PC-9 (cell line): ENCODE measurements at regions not wholly inside any gene's neighbourhood (a gene's known extent, or its start where the extent isn't known, plus 50 kb on each side); places are given as distances from the start of the nearest gene placed in this dataset.
A peak's percentile ranks its signal among the peaks of the same experiment; 100 is the strongest.

Experiments
- BruUV-seq: library from RNA; stranded (reverse); fragments of 400-500 nt; replicated peaks from 2 replicates; lab custom pipeline; 2021; lab: Mats Ljungman, UMichigan
- CTCF ChIA-PET: fragments of 300-600 bp; sonication (Branson Sonifier 250); formaldehyde crosslinking; loops from one replicate; lab custom pipeline; 2022; ENCODE audit warnings: antibody characterized with exemption; lab: Charles Lee
- POLR2A ChIA-PET: fragments of 300-600 bp; sonication (Branson Sonifier 250); formaldehyde crosslinking; loops from one replicate; lab custom pipeline; 2022; ENCODE audit warnings: antibody characterized with exemption; ENCODE audit not compliant: unreplicated experiment; lab: Charles Lee
- DNase-seq, 2 experiments: peaks; one replicate each; pipeline versions ENCODE4 v3.0.0 to v3.0.0-alpha.2; 2015 to 2022; ENCODE audit warnings: mixed read lengths in 1 of 2
- H2AFZ ChIP-seq: fragments of 200-600 bp; sonication (generic); 2 replicates; pipeline ENCODE4 v1.8.1; 2017; ENCODE audit warnings: antibody characterized with exemption
- H3F3A ChIP-seq: fragments of 200-600 bp; sonication (generic); 2 replicates; pipeline ENCODE4 v1.8.1; 2017; ENCODE audit warnings: antibody characterized with exemption, mild to moderate bottlenecking, low read depth; ENCODE audit not compliant: insufficient read depth
- H3K27ac ChIP-seq: fragments of 200-600 bp; sonication (generic); 2 replicates; pipeline ENCODE4 v1.6.1; 2016; ENCODE audit warnings: mixed run types
- H3K27me3 ChIP-seq: fragments of 200-600 bp; sonication (generic); 2 replicates; pipeline ENCODE4 v1.6.1; 2016; ENCODE audit warnings: low read depth, mixed run types; ENCODE audit not compliant: insufficient read depth
- H3K36me3 ChIP-seq: fragments of 200-600 bp; sonication (generic); 2 replicates; pipeline ENCODE4 v1.6.1; 2016; ENCODE audit warnings: low read depth, mixed run types
- H3K4me1 ChIP-seq: fragments of 200-600 bp; sonication (generic); replicated peaks from 2 replicates; pipeline ENCODE4 v1.6.1; 2016; ENCODE audit warnings: mixed run types; ENCODE audit not compliant: insufficient read depth
- H3K4me2 ChIP-seq: fragments of 200-600 bp; sonication (generic); 2 replicates; pipeline ENCODE4 v1.6.1; 2017; ENCODE audit warnings: mixed run types
- H3K4me3 ChIP-seq: fragments of 200-600 bp; sonication (generic); 2 replicates; pipeline ENCODE4 v1.6.1; 2016; ENCODE audit warnings: mixed run types
- H3K79me2 ChIP-seq: fragments of 200-600 bp; sonication (generic); 2 replicates; pipeline ENCODE4 v1.6.1; 2017; ENCODE audit warnings: low read depth, mixed run types
- H3K9me2 ChIP-seq: fragments of 200-600 bp; sonication (generic); 2 replicates; pipeline ENCODE4 v1.8.1; 2017; ENCODE audit warnings: mild to moderate bottlenecking; ENCODE audit not compliant: insufficient read depth
- H3K9me3 ChIP-seq: fragments of 200-600 bp; sonication (generic); 2 replicates; pipeline ENCODE4 v1.8.1; 2016; ENCODE audit warnings: low read depth; ENCODE audit not compliant: insufficient read depth
- H4K20me1 ChIP-seq: fragments of 200-600 bp; sonication (generic); 2 replicates; pipeline ENCODE4 v1.8.1; 2017; ENCODE audit not compliant: insufficient read depth
- EZH2 ChIP-seq: fragments of 200-600 bp; sonication (generic); IDR thresholded peaks from 2 replicates; pipeline ENCODE4 v1.8.0; 2017; ENCODE audit warnings: antibody characterized with exemption, low read depth
- intact Hi-C: fragments of 100-400 bp; cut with micrococcal nuclease; formaldehyde crosslinking; loops from one replicate; pipeline ENCODE4 v1.10.0; 2022; ENCODE audit not compliant: unreplicated experiment
- TF ChIP-seq, protein P1 (sequence below): fragments of 200-600 bp; sonication (generic); conservative IDR thresholded peaks from 2 replicates; pipeline ENCODE4 v1.6.1; 2017; ENCODE audit warnings: mixed run types, antibody characterized with exemption, mild to moderate bottlenecking, moderate library complexity

GRCh38 chr1:242651817-242652216 is 127.3 kb upstream of the PLD5 start:
- H3K4me3 ChIP-seq: no peak overlapping the region
- POLR2A ChIA-PET: no interaction called here
- H3K36me3 ChIP-seq: no peaks in the 10 kb centered on the region
- peak in 1 of 2 experiments; percentile 3 for DNase-seq
- intact Hi-C loops: no loop called here
- no peaks in the 10 kb centered on the region for H3K4me1 ChIP-seq
- H3F3A ChIP-seq: no peaks in the 10 kb centered on the region
- no peaks in the 10 kb centered on the region for H3K9me3 ChIP-seq
- H3K27ac ChIP-seq: no peak overlapping the region
- CTCF ChIA-PET: no interaction called here
- TF ChIP-seq EZH2: no peak
- TF ChIP-seq, protein P1, sequence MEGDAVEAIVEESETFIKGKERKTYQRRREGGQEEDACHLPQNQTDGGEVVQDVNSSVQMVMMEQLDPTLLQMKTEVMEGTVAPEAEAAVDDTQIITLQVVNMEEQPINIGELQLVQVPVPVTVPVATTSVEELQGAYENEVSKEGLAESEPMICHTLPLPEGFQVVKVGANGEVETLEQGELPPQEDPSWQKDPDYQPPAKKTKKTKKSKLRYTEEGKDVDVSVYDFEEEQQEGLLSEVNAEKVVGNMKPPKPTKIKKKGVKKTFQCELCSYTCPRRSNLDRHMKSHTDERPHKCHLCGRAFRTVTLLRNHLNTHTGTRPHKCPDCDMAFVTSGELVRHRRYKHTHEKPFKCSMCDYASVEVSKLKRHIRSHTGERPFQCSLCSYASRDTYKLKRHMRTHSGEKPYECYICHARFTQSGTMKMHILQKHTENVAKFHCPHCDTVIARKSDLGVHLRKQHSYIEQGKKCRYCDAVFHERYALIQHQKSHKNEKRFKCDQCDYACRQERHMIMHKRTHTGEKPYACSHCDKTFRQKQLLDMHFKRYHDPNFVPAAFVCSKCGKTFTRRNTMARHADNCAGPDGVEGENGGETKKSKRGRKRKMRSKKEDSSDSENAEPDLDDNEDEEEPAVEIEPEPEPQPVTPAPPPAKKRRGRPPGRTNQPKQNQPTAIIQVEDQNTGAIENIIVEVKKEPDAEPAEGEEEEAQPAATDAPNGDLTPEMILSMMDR: peak; percentile 47
- no peaks in the 10 kb centered on the region for H3K79me2 ChIP-seq
- H2AFZ ChIP-seq: no peak overlapping the region
- no peaks in the 10 kb centered on the region for H3K27me3 ChIP-seq
- H3K9me2 ChIP-seq: no peaks in the 10 kb centered on the region
- H4K20me1 ChIP-seq: no peaks in the 10 kb centered on the region
- no peak overlapping the region for H3K4me2 ChIP-seq
- no TSS peak for BruUV-seq

DNA sequence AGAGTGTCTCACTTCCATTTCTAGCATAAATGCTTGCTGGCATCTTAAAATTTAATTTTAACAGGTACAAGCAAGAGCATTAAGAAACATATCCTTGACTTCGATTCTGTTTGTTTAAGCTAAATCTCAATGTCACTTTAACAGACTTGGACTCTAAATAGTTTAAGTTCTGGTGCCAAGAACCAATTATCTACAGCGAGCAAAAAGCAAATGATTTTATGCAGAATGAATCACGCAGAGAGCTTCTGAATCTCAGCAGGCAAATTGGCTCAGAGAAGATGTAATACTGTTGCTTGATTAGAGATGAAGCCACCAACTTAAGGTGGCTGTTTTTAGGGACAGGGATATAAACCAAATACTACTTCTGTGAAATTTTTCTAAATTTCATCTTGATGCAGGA is 117.0 kb upstream of the PLD5 start:
- Histone ChIP-seq H3K9me2 (no peaks in the 10 kb centered on the region), H4K20me1 (no peaks in the 10 kb centered on the region), H3K4me1 (no peaks in the 10 kb centered on the region), H3K27me3 (peaks cover 33% of the 10 kb centered on the region), H3K4me3 (no peak overlapping the region), H3K79me2 (no peaks in the 10 kb centered on the region), H2AFZ (no peak overlapping the region), H3F3A (no peaks in the 10 kb centered on the region), H3K27ac (no peak overlapping the region), H3K9me3 (no peaks in the 10 kb centered on the region), H3K4me2 (no peak overlapping the region), H3K36me3 (no peaks in the 10 kb centered on the region)
- POLR2A ChIA-PET: no interaction called here
- TF ChIP-seq, protein P1: no peak
- no peak for TF ChIP-seq EZH2
- BruUV-seq: no TSS peak
- no peak for DNase-seq
- intact Hi-C loops: no loop called here
- CTCF ChIA-PET: no interaction called here

DNA sequence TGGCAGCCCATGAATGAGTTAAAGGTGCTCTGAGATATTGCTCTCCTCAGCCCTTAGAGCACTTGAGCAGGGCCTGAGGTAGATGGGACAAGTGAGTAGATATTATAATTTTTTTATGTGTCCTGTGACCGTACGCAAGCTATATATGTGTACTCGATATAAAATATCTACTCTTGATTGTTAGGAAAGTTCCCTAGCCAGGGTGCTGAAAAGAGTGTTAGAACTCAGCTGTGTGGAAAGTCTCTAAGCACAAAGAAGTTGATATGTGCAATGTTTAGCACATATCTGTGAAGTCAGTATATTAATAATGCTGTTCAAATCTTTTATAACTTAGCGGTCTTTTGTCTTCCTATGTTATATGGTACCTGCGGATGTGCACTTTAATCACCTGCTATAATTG is 114.6 kb upstream of the PLD5 start:
- ChIA-PET POLR2A (no interaction called here), CTCF (no interaction called here)
- no peaks in the 10 kb centered on the region for H3K79me2 ChIP-seq
- TF ChIP-seq, protein P1: no peak
- TF ChIP-seq EZH2: no peak
- H3K9me3 ChIP-seq: no peaks in the 10 kb centered on the region
- peaks cover 33% of the 10 kb centered on the region for H3K27me3 ChIP-seq
- no peak for DNase-seq
- no peaks in the 10 kb centered on the region for H3F3A ChIP-seq
- intact Hi-C loops: no loop called here
- no TSS peak for BruUV-seq
- no peaks in the 10 kb centered on the region for H3K9me2 ChIP-seq
- H3K36me3 ChIP-seq: no peaks in the 10 kb centered on the region
- H2AFZ ChIP-seq: no peak overlapping the region
- H3K4me3 ChIP-seq: no peak overlapping the region
- H3K4me2 ChIP-seq: no peak overlapping the region
- no peak overlapping the region for H3K27ac ChIP-seq
- H4K20me1 ChIP-seq: no peaks in the 10 kb centered on the region
- no peaks in the 10 kb centered on the region for H3K4me1 ChIP-seq
